DND-41 (cell line): ENCODE measurements at regions not wholly inside any gene's neighbourhood (a gene's known extent, or its start where the extent isn't known, plus 50 kb on each side); places are given as distances from the start of the nearest gene placed in this dataset.

Experiments used
- ATAC-seq: fragments of 200-7000 bp; cut with Tn5 transposase; 3 replicates; pipeline ENCODE4 v1.9.1; 2021; ENCODE audit warnings: low read depth; ENCODE audit not compliant: insufficient read depth
- DNase-seq: peaks from one replicate; pipeline ENCODE4 v3.0.0-alpha.2; 2020
- H2AFZ ChIP-seq: 2 replicates; pipeline ENCODE4 v1.6.0; 2012; ENCODE audit warnings: low read depth, low read length
- H3K27ac ChIP-seq: 2 replicates; pipeline ENCODE4 v1.5.1; 2012; ENCODE audit warnings: low read length, inconsistent platforms
- H3K27me3 ChIP-seq: fragments of 200-600 bp; sonication (generic); 2 replicates; pipeline ENCODE4 v1.6.0; 2012; ENCODE audit warnings: low read length, mild to moderate bottlenecking, inconsistent platforms; ENCODE audit not compliant: insufficient read depth, poor library complexity
- H3K36me3 ChIP-seq: 2 replicates; pipeline ENCODE4 v1.5.1; 2012; ENCODE audit warnings: low read length, inconsistent platforms; ENCODE audit not compliant: insufficient read depth
- H3K4me1 ChIP-seq: 2 replicates; pipeline ENCODE4 v1.5.1; 2012; ENCODE audit warnings: mild to moderate bottlenecking, low read length; ENCODE audit not compliant: insufficient read depth
- H3K4me2 ChIP-seq: 2 replicates; pipeline ENCODE4 v1.6.0; 2012; ENCODE audit warnings: mild to moderate bottlenecking, moderate library complexity, low read length, inconsistent platforms; ENCODE audit not compliant: insufficient read depth
- H3K4me3 ChIP-seq, 2 experiments: fragments of 200-600 bp in 1 of 2; shearing (Covaris generic) in 1 of 2; 2 replicates each; pipeline ENCODE4 v1.5.1; 2012 to 2016; ENCODE audit warnings: inconsistent platforms in 2 of 2, low read length in 2 of 2, mild to moderate bottlenecking in 2 of 2, low read depth in 1 of 2, moderate library complexity in 1 of 2
- H3K79me2 ChIP-seq: 2 replicates; pipeline ENCODE4 v1.6.0; 2012; ENCODE audit warnings: low read length, inconsistent platforms; ENCODE audit not compliant: insufficient read depth
- H3K9ac ChIP-seq: 2 replicates; pipeline ENCODE4 v1.6.0; 2012; ENCODE audit warnings: low read depth, mild to moderate bottlenecking, inconsistent platforms, low read length, moderate library complexity
- H3K9me3 ChIP-seq: 2 replicates; pipeline ENCODE4 v1.5.1; 2012; ENCODE audit warnings: low read length, moderate library complexity, mild to moderate bottlenecking, inconsistent platforms; ENCODE audit not compliant: insufficient read depth, severe bottlenecking
- H4K20me1 ChIP-seq: 2 replicates; pipeline ENCODE4 v1.6.0; 2012; ENCODE audit warnings: low read length; ENCODE audit not compliant: insufficient read depth
- EZH2 ChIP-seq: IDR thresholded peaks from 3 replicates; pipeline ENCODE4 v1.6.1; 2012; ENCODE audit warnings: borderline replicate concordance, low read depth, mild to moderate bottlenecking, moderate library complexity, low read length, inconsistent platforms; ENCODE audit not compliant: severe bottlenecking
- TF ChIP-seq, protein P1 (sequence below): IDR thresholded peaks from 2 replicates; pipeline ENCODE4 v1.5.1; 2012; ENCODE audit warnings: borderline replicate concordance, low read length, moderate library complexity, mild to moderate bottlenecking; ENCODE audit not compliant: poor library complexity, severe bottlenecking; ENCODE audit errors: extremely low read depth

- Histone ChIP-seq H3K4me2 (no peak overlapping the region), H3K79me2 (no peaks in the 10 kb centered on the region), H3K36me3 (no peaks in the 10 kb centered on the region), H3K4me3 (no peak overlapping the region), H3K4me1 (peaks cover 7% of the 10 kb centered on the region; the same call in 1 of the 2 replicates), H3K9ac (no peak overlapping the region), H3K9me3 (no peaks in the 10 kb centered on the region), H2AFZ (no peak overlapping the region), H3K27me3 (peaks cover 7% of the 10 kb centered on the region), H3K27ac (no peak overlapping the region), H4K20me1 (no peaks in the 10 kb centered on the region)
- ATAC-seq (no peak), DNase-seq (no peak)
- TF ChIP-seq EZH2, result no peak
- TF ChIP-seq, protein P1, sequence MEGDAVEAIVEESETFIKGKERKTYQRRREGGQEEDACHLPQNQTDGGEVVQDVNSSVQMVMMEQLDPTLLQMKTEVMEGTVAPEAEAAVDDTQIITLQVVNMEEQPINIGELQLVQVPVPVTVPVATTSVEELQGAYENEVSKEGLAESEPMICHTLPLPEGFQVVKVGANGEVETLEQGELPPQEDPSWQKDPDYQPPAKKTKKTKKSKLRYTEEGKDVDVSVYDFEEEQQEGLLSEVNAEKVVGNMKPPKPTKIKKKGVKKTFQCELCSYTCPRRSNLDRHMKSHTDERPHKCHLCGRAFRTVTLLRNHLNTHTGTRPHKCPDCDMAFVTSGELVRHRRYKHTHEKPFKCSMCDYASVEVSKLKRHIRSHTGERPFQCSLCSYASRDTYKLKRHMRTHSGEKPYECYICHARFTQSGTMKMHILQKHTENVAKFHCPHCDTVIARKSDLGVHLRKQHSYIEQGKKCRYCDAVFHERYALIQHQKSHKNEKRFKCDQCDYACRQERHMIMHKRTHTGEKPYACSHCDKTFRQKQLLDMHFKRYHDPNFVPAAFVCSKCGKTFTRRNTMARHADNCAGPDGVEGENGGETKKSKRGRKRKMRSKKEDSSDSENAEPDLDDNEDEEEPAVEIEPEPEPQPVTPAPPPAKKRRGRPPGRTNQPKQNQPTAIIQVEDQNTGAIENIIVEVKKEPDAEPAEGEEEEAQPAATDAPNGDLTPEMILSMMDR, result no peak
These were observed 124.1 kb upstream of the LGALSL start for GRCh38 chr2:64329848-64330247.

GRCh38 chr2:64330281-64331113 lies 123.5 kb upstream of the LGALSL start:
- no peaks in the 10 kb centered on the region for H3K79me2 ChIP-seq
- H3K27me3 ChIP-seq, result peaks cover 7% of the 10 kb centered on the region
- peaks cover 7% of the 10 kb centered on the region; the same call in 1 of the 2 replicates for H3K4me1 ChIP-seq
- peak; percentile 71 for DNase-seq
- no peak overlapping the region for H3K27ac ChIP-seq
- no peak overlapping the region for H3K4me3 ChIP-seq
- H3K9me3 ChIP-seq, result no peaks in the 10 kb centered on the region
- no peaks in the 10 kb centered on the region for H3K36me3 ChIP-seq
- TF ChIP-seq, protein P1, result peak; percentile 98
- no peak for TF ChIP-seq EZH2
- 0 out of 2 replicates have a peak overlapping the region, but pooled peaks have one; percentile 17 for H2AFZ ChIP-seq
- peak; percentile 86 for ATAC-seq
- H3K9ac ChIP-seq, result no peak overlapping the region
- no peaks in the 10 kb centered on the region for H4K20me1 ChIP-seq
- no peak overlapping the region for H3K4me2 ChIP-seq

GRCh38 chr2:64331114-64331645 lies 122.8 kb upstream of the LGALSL start:
- no peak for TF ChIP-seq EZH2
- TF ChIP-seq, protein P1, result no peak
- H2AFZ ChIP-seq, result 0 out of 2 replicates have a peak overlapping the region, but pooled peaks have one; percentile 17
- H3K27me3 ChIP-seq, result peaks cover 10% of the 10 kb centered on the region
- no peaks in the 10 kb centered on the region for H3K9me3 ChIP-seq
- no peaks in the 10 kb centered on the region for H4K20me1 ChIP-seq
- DNase-seq (no peak), ATAC-seq (no peak; the same call in 2 of the 3 replicates)
- no peaks in the 10 kb centered on the region for H3K36me3 ChIP-seq
- no peak overlapping the region for H3K9ac ChIP-seq
- no peak overlapping the region for H3K27ac ChIP-seq
- no peak overlapping the region for H3K4me3 ChIP-seq
- H3K4me1 ChIP-seq, result peaks cover 7% of the 10 kb centered on the region; the same call in 1 of the 2 replicates
- H3K79me2 ChIP-seq, result no peaks in the 10 kb centered on the region
- H3K4me2 ChIP-seq, result no peak overlapping the region
